GM06990 (cell line): ENCODE measurements at regions not wholly inside any gene's neighbourhood (a gene's known extent, or its start where the extent isn't known, plus 50 kb on each side); places are given as distances from the start of the nearest gene placed in this dataset.

Source experiments
- DNase-seq: peaks from one replicate; pipeline ENCODE4 v3.0.0-alpha.2; 2011; ENCODE audit not compliant: insufficient read length; ENCODE audit errors: extremely low read depth
- H3K27me3 ChIP-seq: replicated peaks from 2 replicates; pipeline ENCODE4 v1.6.0; 2011; ENCODE audit warnings: low read length; ENCODE audit not compliant: control insufficient read depth, insufficient read depth
- H3K36me3 ChIP-seq: 2 replicates; pipeline ENCODE4 v1.5.1; 2011; ENCODE audit warnings: low read length; ENCODE audit not compliant: control insufficient read depth, insufficient read depth
- H3K4me3 ChIP-seq: replicated peaks from 2 replicates; pipeline ENCODE4 v1.5.1; 2011; ENCODE audit warnings: low read depth, mild to moderate bottlenecking, control low read depth, low read length
- CTCF ChIP-seq: IDR thresholded peaks from 2 replicates; pipeline ENCODE4 v1.5.1; 2011; ENCODE audit warnings: low read length, control low read depth, mild to moderate bottlenecking, inconsistent platforms; ENCODE audit not compliant: insufficient read depth, poor library complexity, severe bottlenecking

GRCh38 chr21:17440969-17441368 lies 71.9 kb upstream of the CXADR start:
- H3K36me3 ChIP-seq: no peaks in the 10 kb centered on the region

GRCh38 chr21:17441370-17441769 lies 71.5 kb upstream of the CXADR start:
- DNase-seq: no peak
- no peaks in the 10 kb centered on the region for H3K36me3 ChIP-seq
- H3K27me3 ChIP-seq: no peaks in the 10 kb centered on the region
- TF ChIP-seq CTCF: no peak
- no peak overlapping the region for H3K4me3 ChIP-seq

More at GRCh38 chr21:17440969-17441368, 71.9 kb upstream of the CXADR start:
- H3K27me3 ChIP-seq: no peaks in the 10 kb centered on the region
- DNase-seq: no peak
- no peak for TF ChIP-seq CTCF
- H3K4me3 ChIP-seq: no peak overlapping the region

DNA sequence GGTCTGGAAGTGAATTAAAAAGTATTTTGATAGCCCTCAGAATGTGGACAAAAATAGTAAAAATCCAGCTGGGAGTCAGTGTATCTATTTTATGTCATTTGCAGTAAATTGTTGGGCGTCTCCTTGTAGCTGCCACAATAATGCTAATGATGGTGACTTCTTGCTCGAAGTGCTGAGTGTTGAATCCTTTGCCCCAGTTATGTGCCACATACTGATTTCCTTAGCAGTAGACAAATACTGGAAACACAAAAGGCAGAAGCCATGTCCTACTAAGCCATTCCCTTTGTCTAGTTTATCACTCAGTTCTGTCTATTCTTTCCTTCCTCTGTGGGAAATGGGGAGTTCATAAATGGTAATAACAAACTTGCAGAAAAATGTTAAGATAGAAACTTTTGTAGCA lies 70.7 kb upstream of the CXADR start:
- H3K4me3 ChIP-seq: no peak overlapping the region
- no peaks in the 10 kb centered on the region for H3K36me3 ChIP-seq
- no peak for DNase-seq
- no peak for TF ChIP-seq CTCF
- H3K27me3 ChIP-seq: no peaks in the 10 kb centered on the region

- no peak for DNase-seq
- H3K4me3 ChIP-seq: no peak overlapping the region
- TF ChIP-seq CTCF: no peak
- H3K27me3 ChIP-seq: no peaks in the 10 kb centered on the region
- H3K36me3 ChIP-seq: no peaks in the 10 kb centered on the region
These were observed 68.0 kb upstream of the CXADR start for GRCh38 chr21:17444828-17445227.

DNA sequence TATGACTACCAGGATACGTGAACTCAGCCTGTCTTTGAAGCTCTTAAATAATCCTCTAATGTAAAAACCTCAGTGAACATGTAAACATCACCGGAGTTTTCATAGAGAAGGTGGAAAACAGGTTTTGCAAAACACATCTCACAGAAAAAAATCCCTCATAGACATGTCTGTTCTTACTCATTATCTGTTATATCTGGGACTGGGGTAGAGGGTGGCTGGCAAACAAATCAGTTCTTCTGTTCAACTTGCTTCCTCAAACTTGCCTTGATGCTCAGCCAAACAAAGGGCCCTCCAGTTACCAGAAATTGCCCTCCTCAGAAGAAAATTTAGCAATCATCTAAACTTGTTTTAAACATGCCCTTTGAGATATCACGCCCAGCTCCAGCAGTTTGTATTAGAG lies 66.1 kb upstream of the CXADR start:
- DNase-seq: no peak
- no peaks in the 10 kb centered on the region for H3K27me3 ChIP-seq
- no peaks in the 10 kb centered on the region for H3K36me3 ChIP-seq
- no peak for TF ChIP-seq CTCF
- H3K4me3 ChIP-seq: no peak overlapping the region

DNA sequence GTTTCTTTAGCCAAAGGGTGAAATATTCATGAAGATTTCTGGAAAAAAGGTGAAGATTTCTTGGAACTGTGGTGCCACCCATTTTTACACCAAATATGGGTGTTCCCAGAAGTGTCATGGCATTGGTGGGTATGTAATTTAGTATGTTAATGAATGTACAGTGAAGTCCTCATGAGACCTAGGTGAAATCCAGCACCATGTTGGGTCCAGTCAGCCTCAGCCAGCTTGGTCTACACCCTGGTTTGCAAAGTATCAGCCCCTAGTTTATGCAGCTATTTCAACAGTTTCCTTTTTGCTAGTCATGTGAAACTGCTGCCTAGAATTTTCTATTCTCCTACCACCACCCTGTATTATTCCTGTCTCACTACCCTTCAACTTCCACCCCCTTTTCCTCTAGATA lies 63.1 kb upstream of the CXADR start:
- TF ChIP-seq CTCF: no peak
- DNase-seq: no peak
- Histone ChIP-seq H3K27me3 (no peaks in the 10 kb centered on the region), H3K4me3 (no peak overlapping the region), H3K36me3 (no peaks in the 10 kb centered on the region)
